SKM-1 (cell line): ENCODE measurements at regions not wholly inside any gene's neighbourhood (a gene's known extent, or its start where the extent isn't known, plus 50 kb on each side); places are given as distances from the start of the nearest gene placed in this dataset.
"Not testable (repeated sequence)": the region's sequence is repeated elsewhere in the genome, so short reads cannot be mapped to it uniquely, and the experiment has no call there.

Experiments
- DNase-seq: peaks from one replicate; lab custom pipeline; 2025; ENCODE audit not compliant: unreplicated experiment; lab: John Stamatoyannopoulos, UW

DNA sequence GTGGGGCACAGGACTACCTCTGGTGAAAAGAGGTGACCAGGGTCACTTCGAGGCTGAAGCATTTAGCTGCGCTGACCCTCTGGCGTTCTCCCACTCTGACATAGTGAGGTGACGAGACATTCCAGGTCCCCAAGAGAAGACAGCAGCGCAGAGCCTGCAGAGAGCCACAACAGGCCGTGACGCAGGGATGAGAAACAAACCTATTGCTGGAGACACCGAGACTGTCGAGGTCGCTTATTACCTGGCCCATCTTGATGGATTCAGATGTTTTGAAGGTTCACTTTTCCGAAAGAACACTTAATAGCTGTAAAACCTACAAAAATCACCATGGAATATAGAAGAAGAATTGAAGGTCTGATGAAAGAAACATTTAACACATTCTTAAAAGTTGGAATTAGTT lies 466.3 kb downstream of the NR2F2 start:
- DNase-seq, result no peak

DNA sequence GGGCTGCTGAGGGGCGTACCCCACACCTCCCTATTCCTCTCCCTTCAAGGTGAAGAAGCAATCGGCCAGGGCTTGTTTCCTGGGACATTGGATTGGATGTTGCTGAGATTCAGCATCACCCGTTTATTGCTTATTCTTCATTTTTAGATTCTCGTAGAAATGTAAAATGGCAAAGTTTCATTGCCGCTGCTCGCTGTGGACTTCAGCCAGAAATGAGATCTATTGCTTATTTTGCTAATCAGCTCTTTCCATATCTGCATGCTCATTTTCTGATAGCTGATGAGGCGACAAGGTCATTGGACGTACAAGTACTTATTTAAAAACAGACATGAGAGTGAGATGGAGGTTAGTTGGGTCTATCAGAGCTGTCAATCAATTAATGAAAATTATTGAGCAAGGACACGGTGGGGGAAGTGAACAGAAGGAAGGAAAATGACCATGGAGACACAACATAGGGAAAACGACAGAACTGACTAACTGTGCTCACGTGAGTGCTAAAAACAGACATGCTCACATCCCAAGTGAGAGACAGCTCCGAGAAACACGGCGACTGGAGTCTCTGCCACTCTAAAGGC lies 471.2 kb downstream of the NR2F2 start:
- no peak for DNase-seq

DNA sequence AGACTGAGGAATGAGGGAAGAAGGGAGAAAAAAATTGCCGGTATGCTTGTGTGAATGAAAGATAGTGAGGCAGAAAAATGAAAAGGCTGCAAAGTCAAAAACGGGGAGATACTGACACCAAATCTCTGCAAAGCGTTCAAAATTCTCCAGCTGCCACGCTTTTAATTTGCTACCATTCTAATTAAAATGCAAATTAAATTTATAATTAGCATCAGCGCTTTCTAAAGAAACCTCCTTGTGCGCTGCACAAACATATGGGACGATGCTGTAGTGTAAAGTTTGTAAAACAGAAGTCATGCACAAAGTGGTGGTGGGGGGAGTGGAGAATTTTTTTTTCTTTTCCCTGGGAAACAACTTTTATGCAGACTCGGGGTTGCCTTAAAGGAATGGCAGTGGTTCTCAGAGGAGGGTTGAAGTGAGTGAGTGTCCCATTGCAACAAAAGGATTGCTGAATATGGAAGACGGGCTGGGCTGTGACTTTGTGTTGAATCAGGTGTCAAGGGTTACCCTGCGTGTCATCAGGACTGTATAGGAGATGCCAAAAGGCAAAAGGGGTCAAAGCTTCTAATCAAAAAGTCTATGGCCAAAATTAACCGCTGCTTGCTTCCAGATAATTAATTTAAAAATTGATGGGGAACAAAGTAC lies 472.2 kb downstream of the NR2F2 start:
- no peak for DNase-seq

DNA sequence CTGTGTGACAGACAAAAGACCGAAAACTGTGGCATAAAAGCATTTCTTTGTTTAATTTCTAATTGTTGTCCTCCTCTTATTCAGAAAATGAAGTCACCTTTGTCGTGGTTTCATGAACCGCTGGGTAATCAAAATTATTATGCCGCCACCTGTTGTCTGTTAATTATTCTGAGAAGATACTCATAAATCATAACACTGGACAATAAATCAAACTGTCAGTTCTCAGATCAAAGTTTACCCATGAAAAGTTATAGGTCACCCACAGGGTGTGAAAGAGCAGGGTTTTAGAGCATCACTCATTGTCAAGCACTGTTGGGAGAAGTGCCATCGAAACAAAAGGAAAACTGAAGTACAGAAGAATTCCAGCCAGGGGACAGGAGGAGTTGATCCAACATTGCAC lies 474.3 kb downstream of the NR2F2 start:
- no peak for DNase-seq

DNA sequence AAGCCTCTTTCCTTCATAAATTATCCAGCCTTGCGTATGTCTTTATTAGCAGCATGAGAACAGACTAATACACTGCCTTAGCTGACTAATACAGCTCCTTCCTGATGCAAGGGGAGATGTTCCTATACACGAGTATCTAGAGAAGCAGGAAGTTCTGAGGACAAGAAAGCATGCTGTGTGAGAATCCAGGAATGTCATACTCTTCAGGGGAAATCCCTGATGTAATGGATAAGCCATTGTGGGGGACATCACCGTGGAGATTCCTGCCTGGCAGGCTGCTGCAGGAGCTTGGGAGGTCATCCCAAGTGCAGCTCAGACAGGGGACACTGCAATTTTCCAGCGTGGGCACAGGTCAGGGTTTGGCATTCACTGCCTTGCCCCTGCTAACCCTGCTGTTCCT lies 476.9 kb downstream of the NR2F2 start:
- DNase-seq, result no peak

DNA sequence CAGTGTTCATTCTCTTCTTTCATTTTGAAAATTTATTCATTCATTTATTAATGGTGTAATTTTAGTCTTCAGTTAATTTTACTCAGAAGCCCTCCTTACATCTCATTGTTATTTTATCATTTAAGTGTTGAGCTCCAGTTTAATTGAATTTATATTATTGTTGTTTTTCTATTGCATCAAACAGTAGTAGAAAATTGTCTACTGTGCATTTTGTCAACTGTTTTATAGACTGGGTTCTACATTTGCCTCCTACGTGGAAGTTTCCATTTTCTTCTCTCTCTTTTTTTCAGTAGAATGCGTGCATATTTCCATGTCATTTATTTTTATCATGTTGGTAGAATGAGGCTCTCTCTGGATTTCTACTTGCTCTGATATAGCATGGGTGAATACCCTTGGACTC lies 487.4 kb downstream of the NR2F2 start:
- DNase-seq, result no peak

DNA sequence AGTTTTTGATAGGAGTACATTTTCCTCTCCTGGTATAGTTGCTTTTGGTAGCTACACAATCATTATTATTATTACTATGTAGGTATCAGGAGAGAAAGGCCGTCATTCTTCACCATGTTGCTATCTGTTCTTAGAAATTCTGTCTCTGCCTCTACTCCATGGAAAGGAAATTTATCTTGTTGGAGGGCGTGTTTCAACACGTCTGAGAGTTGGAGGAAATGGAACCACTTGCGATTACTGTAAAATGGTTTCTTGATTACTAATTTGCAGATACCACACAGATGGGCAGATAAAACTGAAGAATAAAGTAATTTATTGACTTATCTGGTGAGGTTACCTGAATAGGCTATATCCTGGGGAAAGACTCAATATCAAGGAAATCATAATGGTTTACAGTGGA lies 488.4 kb downstream of the NR2F2 start:
- DNase-seq, result no peak

DNA sequence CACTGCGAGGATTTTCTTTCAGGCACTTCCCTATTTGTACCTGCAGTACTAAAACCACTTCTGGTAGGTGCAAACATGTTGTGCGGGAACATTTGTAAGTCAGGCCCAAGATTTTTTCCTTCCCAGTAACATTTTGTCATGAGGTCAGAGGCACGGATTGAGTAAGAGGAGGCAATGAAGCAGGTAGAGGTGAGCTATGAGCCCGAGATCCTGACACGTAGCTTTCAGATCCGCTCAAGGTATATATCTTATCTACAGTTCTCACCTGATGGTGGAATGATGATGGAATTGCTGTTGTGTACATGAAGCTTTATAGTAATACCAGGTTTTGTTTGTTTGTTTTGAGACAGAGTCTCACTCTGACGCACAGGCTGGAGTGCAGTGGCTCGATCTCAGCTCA lies 497.5 kb downstream of the NR2F2 start:
- no peak for DNase-seq

DNA sequence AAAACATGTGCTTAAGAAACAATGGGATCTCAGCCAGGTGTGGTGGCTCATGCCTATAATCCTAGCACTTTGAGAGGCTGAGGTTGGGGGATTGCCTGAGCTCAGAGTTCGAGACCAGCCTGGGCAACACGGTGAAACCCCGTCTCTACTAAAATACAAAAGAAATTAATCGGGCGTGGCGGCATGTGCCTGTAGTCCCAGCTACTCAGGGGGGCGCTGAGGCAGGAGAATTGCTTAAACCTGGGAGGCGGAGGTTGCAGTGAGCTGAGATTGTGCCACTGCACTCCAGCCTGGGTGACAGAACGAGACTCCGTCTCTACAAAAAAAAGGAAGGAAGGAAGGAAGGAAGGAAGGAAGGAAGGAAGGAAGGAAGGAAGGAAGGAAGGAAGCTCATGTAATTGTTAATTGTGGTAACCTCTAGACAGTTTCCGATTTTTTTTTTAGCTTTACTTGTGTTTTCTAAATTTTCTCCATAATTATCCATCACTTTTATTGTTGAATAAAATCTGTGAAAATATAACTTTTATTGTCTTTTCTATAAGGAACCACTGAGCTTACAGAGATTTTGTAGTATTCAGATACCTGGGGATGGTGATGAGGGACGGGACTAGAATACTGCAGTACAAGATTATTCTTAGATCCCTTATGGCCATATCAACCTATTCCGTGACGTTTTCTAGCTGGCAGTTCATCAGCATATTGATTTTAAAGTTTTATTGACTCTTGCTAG lies 506.9 kb downstream of the NR2F2 start:
- no peak for DNase-seq

DNA sequence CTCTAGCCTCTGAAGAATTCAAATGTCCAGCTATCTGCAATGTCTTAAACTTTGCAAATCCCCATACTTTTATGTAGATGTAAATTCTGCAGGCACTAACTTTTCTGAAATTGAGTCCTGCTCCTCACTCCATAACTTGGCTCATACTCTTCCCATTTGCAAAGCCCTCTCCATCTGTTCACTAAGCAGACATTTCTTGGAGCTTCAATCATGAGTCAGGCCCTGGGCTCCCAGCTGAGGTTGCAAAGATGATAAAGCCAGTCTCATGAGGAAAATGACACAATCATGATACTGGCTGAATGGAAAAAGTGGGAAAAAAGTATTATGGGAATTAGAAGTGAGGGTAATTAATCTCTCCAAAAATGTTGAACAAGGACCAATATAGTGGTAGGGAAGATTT lies 507.6 kb downstream of the NR2F2 start:
- no peak for DNase-seq

DNA sequence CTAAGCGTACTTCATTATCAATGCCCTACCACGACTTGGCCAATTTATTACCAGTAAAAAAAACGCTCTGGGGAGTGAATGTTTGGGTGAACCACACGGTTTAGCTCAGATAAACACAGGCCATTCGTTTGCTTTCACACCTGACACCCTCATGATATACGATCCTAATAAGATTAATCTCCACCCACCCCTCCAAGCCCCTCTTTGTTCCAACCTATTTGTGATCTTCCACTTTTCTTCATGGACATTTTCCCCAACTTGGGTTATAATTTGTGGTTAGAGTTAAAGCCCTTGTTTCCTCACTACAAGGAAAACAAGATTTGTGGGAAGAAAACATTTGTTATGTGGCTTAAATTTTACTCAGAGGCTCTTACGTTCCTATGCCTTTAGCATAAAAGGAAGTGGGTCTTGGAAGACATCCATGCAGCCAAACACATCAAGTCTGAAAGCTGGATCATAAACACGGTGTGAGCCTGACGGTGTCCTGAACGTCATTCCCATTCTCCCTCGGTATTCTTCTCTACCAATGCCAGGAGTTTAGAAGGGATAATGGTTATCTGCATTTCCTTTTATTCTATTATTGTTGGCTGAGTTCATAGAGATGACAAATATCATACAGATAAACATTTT lies 518.9 kb downstream of the NR2F2 start:
- DNase-seq, result no peak

DNA sequence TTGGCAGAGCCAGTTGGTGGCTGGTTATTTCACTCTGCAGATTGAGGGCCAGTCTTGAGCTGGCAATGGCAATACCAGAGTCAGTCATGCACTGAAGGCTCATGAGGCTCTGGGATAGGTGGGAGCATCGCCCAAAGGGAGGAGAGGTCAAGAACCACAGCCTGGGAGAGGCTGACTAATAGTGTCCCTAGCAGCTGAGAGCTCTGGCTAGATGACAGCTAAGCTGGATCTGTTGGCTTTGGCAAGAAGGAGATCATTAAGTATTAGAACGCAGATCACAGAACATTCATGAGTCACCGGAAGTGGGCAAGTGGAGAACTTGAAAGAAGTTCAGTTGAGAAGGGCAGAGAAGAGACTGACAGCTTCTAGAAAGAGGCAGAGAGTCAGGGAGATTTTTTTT lies 521.1 kb downstream of the NR2F2 start:
- no peak for DNase-seq

DNA sequence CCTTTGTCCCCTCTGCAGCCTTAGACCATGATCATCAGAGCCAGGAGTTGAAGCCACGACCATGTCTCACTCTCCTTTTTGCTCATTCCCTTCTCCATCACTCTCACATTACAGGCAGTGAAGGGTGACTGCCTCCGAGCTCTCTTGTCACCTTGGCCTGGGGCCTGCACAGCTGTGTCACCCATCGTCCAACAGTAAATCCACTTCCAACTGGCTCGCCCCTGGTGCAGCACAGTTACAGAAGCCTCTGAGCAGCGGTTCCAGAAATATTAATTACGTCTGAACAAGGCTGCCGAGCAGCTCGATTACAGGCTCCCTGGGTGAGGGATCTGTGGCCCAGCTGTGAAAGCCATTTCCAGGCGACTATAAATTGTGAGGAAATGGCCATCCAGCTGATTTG lies 528.2 kb downstream of the NR2F2 start:
- DNase-seq, result no peak

DNA sequence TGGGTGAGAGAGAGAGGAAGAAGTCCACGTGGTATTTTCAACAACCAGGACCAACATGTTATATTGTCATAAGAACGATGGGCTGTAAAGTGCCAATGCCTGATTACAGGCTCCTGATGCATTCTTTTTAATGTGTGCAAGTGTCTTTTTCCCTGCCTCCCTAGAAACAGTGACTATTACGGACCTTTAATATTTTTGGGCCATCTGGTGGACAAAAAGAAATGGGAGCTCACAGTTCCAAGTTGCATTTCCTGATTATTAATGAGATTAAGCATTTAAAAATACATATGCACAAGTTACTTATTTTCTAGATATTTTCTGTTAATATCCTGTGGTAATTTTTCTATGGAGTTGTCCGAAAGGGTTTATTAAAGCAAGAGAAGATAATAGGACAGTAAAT lies 530.2 kb downstream of the NR2F2 start:
- DNase-seq, result no peak

DNA sequence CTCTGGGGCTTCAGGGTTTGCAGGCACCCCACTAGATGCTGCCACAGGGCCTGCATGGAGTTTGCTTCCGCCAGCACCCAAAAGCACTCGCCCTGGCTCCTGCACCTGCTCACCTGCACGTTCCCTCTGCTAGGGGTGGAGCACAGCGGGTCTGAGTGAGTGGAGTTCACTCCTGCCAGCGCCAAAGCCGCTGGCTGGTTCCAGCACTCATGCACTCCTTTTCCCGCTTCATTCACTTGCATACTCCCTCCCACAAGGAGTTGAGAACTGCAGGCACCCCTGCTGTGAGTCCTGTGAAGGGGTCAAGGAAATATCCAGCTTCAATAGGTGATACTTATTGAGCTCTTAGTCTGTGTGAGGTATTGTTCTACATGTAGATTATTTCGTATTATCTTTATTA lies 537.5 kb downstream of the NR2F2 start:
- DNase-seq, result no peak

DNA sequence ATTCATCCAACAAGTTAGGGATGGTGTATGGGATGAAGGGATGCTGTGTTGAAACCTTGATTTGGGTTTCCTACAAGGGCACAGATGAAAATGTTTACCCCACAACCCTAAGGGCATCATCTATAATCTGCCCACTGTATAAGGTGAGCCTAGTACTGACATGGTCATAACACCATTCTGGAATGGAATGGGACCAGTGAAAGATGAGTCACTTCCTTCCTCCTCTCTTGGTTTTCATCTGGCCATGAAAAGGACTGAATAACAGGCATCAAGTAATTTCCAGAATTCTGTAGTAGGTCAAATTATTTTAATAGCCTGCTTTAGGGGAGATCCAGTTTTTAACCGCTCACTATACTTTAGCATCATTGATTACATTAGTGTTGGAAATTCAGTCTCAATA lies 538.6 kb downstream of the NR2F2 start:
- DNase-seq, result no peak

DNA sequence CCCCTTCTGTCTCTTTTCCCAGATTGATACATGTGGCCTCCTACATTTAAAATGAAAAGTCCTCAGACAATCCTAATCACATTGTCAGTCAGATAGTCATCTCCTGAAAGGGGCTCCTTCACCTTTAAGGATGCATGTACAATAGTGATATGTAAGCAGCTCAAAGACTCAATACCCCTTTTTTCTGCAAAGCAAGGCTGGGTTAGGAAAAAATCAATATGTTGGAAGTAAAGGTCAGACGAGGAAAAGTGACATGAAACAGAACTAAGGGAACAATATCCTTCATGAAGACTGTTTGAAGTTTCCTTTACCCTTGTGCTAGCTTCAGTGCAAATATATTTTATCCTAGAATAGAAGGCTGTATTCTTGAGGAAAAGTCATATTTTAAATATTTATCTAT lies 539.3 kb downstream of the NR2F2 start:
- DNase-seq, result no peak

DNA sequence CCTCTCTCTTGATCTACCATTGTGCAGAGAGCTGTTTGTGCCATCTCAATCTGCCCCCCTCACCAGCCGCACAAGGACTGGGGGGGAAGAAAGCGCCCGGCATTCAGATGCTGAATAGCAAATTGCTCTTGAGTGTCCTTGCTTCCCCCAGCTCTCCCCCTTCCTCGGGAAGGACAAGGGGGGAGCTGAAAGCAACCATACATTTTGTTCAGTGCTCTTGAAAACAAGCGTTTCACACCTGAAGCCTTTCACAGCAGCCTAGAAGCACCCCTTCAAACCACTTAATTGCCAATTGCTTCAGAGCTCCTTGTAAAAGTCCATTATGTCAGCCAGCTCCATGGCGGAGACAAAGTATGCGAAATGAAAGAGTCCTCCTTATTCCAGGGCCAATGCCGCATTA lies 540.1 kb downstream of the NR2F2 start:
- no peak for DNase-seq

DNA sequence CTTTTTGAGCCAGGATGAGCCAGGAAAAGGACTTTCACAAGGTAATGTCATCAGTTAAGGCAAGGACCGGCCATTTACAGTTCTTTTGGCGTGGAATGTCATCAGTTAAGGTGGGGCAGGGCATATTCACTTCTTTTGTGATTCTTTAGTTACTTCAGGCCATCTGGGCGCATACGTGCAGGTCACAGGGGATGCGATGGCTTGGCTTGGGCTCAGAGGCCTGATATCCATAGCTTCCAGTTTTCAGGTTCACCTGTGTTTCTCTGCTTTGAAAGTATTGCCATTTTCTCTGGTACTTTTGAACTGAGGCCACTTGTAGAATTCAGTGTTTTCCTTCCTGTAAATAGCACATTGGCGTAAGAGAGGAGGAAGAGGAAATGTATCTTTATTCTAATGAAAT lies 546.9 kb downstream of the NR2F2 start:
- not testable (repeated sequence) for DNase-seq

DNA sequence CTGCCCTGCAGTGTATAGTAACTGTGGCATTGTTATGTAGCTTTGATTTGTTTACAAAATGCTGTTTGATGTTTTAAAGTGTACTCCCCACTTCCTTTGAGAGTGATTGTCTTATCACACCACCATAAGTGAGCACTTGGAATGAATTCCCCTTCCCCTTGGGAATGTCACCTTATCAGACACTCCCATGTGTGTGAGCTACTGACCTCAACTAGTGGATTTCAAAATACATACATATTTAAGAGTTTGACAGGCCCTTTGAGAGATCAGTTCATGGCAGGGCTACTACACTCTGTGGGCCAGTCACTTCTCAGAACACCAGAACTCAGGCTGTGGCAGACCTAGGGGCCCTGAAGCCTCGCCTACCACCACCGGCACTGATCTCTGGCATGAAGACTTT lies 547.6 kb downstream of the NR2F2 start:
- no peak for DNase-seq

DNA sequence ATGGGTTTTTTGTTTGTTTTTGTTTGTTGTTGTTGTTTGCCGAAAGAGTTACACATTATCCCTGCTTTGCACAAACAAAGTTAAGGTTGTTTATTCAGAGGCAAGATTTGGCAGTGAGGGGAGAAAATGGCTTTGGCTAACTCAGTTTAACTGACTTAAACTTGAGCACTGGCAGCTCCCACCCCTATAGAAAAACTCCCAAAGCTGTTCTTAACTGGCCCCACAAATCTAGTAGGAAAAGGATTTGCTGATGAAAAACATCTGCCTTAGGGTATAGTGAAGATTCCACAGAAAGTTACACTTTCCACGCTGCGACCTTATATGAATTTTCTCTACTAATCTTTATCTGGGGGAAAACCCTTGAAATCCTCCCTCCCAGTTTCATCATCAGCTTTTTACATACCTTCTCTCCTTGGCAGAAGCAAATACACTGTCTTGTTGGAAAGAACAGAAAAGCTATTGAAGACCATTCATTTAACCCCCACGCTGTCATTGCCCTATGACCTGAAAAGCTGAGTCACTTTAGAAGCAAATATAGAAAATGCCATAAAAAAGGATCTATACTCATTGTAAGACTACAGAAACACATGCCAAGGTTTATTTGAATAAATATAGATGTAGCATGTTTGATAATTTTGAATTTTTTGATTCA lies 551.7 kb downstream of the NR2F2 start:
- no peak for DNase-seq

DNA sequence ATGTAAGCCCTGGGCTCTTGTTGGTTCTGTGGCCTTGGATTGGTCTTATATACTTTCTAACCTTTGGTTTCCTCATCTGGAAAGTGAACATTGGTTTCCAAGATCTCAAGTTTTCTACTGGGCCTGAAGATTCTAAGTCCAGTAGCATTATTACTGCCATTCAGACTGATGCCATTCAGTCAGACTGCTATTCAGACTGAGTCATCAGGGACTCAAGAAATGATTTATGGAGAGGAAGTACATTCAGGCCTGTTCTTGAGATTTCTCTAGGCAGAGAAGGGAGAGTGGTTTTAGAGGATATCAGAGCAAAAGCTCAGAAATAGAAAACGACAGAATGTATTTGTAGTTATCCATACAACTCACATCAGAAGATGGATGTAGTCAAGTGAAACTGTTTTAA lies 557.2 kb downstream of the NR2F2 start:
- DNase-seq, result no peak
